Peyer's patch (tissue), 4 donors: ENCODE measurements at regions not wholly inside any gene's neighbourhood (a gene's known extent, or its start where the extent isn't known, plus 50 kb on each side); places are given as distances from the start of the nearest gene placed in this dataset.
"Not testable (repeated sequence)": the region's sequence is repeated elsewhere in the genome, so short reads cannot be mapped to it uniquely, and the experiment has no call there.

ENCODE experiments used
- CTCF ChIP-seq, 6 experiments: fragments of 450-650 bp in 4 of 6; fragments of 200-600 bp in 2 of 6; sonication (generic) in 1 of 6; IDR thresholded peaks; one replicate each; pipeline ENCODE4 v1.5.1; 2017 to 2019; ENCODE audit warnings: antibody characterized with exemption in 6 of 6, mild to moderate bottlenecking in 3 of 6, moderate library complexity in 1 of 6
- POLR2A ChIP-seq, 2 donors: fragments of 450-650 bp; IDR thresholded peaks; one replicate each; pipeline ENCODE4 v1.5.1; 2017; ENCODE audit warnings: antibody characterized with exemption in 2 of 2, mild to moderate bottlenecking in 2 of 2, moderate library complexity in 2 of 2

DNA sequence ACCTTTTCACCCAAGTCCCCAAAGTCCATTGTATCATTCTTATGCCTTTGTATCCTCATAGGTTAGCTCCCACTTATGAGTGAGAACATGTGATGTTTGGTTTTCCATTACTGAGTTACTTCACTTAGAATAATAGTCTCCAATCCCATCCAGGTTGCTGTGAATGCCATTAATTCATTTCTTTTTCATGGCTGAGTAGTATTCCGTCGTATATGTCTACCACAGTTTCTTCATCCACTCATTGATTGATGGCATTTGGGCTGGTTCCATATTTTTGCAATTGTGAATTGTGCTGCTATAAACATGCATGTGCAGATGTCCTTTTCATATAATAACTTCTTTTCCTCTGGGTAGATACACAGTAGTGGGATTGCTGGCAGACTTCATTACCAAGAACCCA is 451.9 kb upstream of the KLF6 start:
- TF ChIP-seq CTCF, POLR2A (IDR thresholded peaks at IDR 0.05): not testable (repeated sequence)
